GM12872 (cell line): ENCODE measurements at regions not wholly inside any gene's neighbourhood (a gene's known extent, or its start where the extent isn't known, plus 50 kb on each side); places are given as distances from the start of the nearest gene placed in this dataset.

Source experiments
- CTCF ChIP-seq: IDR thresholded peaks from 3 replicates; pipeline ENCODE4 v1.5.1; 2011; ENCODE audit warnings: low read depth, mild to moderate bottlenecking, low read length, moderate library complexity; ENCODE audit not compliant: insufficient read depth

DNA sequence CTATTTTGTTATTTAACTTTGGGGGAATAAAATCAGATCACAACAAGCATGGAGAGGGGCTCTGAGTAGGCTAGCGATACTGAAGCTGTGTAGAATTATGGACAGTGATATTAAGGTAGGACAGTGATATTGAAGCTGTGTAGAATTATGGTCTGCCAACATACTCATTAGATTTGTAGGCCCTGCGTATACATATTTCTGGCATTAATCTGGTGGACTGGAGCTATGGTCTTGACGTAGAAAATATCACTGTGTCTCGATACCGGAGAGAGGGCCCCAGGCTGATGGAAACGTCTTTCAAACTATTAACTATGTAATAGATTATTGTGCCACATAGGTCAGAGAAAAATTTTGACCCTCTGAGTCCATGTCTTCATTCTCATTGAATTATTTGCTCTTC, 511.4 kb downstream of the ADCYAP1 start:
- no peak for TF ChIP-seq CTCF

GRCh38 chr18:1421502-1421901, 516.8 kb downstream of the ADCYAP1 start:
- TF ChIP-seq CTCF: no peak

DNA sequence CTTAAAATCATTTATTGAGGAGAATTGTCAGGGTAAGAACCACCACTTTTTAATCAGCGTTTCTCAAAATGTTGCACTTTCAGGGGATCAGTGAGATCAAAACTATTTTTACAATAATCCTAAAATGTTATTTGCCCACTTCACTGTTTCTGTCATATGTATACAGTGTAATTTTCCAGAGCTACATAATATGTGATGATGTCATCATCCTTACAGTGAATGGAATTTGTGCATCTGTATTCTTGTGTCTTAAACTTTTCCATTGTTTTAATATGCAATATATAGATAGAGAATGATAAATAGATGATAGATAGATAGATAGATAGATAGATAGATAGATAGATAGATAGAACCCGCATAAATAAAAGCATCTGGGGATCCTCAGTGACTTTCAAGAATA, 518.0 kb downstream of the ADCYAP1 start:
- no peak for TF ChIP-seq CTCF

GRCh38 chr18:1425679-1426078, 521.0 kb downstream of the ADCYAP1 start:
- TF ChIP-seq CTCF: no peak

GRCh38 chr18:1435487-1435886, 530.8 kb downstream of the ADCYAP1 start:
- no peak for TF ChIP-seq CTCF

DNA sequence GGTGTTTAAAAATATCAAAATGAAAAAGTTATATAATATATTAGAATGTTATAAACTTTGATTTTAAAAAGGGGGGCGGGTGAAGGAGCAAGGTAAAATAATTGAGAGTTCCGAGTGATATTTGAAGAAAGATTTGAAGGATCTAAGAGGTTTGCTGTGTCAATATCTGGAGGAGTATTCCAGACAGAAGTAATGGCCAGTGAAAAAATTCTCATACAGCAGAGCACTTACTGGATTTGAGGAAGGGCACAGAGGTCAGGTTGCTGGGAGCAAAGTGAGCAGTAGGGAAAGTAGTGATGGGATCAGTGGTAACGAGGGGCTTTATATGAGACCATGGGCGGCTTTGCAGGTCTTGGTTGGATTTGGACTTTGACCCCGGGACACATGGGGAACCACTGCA, 531.5 kb downstream of the ADCYAP1 start:
- no peak for TF ChIP-seq CTCF

- no peak for TF ChIP-seq CTCF
Observed at GRCh38 chr18:1438458-1438910, 533.8 kb downstream of the ADCYAP1 start.

DNA sequence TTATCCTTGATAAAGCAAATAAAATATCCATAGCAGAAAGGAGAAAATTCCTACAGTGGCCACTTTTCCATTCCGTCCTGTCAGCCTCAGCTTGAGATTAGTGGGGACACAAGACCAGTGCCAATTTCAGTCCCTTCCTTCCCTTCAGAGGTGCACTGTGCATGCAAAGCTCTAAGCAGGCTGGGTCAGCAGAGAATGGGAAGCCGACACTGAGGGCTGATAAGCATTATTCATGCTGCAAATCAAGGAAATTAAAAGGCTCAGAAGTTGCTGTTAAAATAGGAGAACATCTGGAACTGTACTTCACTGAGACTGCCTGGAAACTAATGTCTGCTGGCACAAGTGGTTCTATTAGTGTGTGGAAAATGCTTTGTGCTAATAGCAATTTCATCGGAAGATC, 534.3 kb downstream of the ADCYAP1 start:
- TF ChIP-seq CTCF: no peak
